Stimulated activated CD4-positive, alpha-beta T cell treated with anti-CD3 and anti-CD28 coated beads, Interleukin-2, amount 100 ng/mL, for 48 hours (primary cell): ENCODE measurements at regions not wholly inside any gene's neighbourhood (a gene's known extent, or its start where the extent isn't known, plus 50 kb on each side); places are given as distances from the start of the nearest gene placed in this dataset.
A peak's percentile ranks its signal among the peaks of the same experiment; 100 is the strongest.
"Not testable (repeated sequence)": the region's sequence is repeated elsewhere in the genome, so short reads cannot be mapped to it uniquely, and the experiment has no call there.

ENCODE experiments used
- DNase-seq, 2 donors: peaks; one replicate each; pipeline ENCODE4 v3.0.0-alpha.2; 2020

GRCh38 chr2:64745562-64745961 is 91.8 kb upstream of the SERTAD2 start:
- DNase-seq: no peak

GRCh38 chr2:64747690-64748091 is 94.0 kb upstream of the SERTAD2 start:
- not testable (repeated sequence) for DNase-seq

GRCh38 chr2:64748147-64748546 is 94.4 kb upstream of the SERTAD2 start:
- no peak for DNase-seq

- DNase-seq: no peak
Observed at GRCh38 chr2:64748561-64748960, 94.8 kb upstream of the SERTAD2 start.

- DNase-seq: no peak
Observed at GRCh38 chr2:64749446-64749845, 95.7 kb upstream of the SERTAD2 start.

GRCh38 chr2:64750001-64750816 is 96.5 kb upstream of the SERTAD2 start:
- peak in 1 of 2 donors; percentile 25 for DNase-seq

GRCh38 chr2:64750817-64751285 is 97.1 kb upstream of the SERTAD2 start:
- peak; percentile 93 to 94 for DNase-seq

- peak in 1 of 2 donors; percentile 23 for DNase-seq
Observed at GRCh38 chr2:64751286-64752260, 97.9 kb upstream of the SERTAD2 start.

- DNase-seq: no peak
Observed at GRCh38 chr2:64753399-64753798, 99.7 kb upstream of the SERTAD2 start.

GRCh38 chr2:64754570-64754969 is 100.9 kb upstream of the SERTAD2 start:
- DNase-seq: no peak

GRCh38 chr2:64757126-64757525 is 103.4 kb upstream of the SERTAD2 start:
- DNase-seq: no peak

- no peak for DNase-seq
Observed at GRCh38 chr2:64760128-64760527, 106.4 kb upstream of the SERTAD2 start.

GRCh38 chr2:64762301-64762997 is 108.7 kb upstream of the SERTAD2 start:
- no peak for DNase-seq

- DNase-seq: no peak
Observed at GRCh38 chr2:64763126-64763525, 109.4 kb upstream of the SERTAD2 start.

GRCh38 chr2:64765160-64765805 is 111.6 kb upstream of the SERTAD2 start:
- no peak for DNase-seq

GRCh38 chr2:64766841-64767669 is 113.3 kb upstream of the SERTAD2 start:
- no peak for DNase-seq

- DNase-seq: peak; percentile 56 to 57
Observed at GRCh38 chr2:64767670-64768468, 114.2 kb upstream of the SERTAD2 start.

GRCh38 chr2:64768491-64769005 is 114.8 kb upstream of the SERTAD2 start:
- no peak for DNase-seq

- no peak for DNase-seq
Observed at GRCh38 chr2:64769392-64770044, 115.8 kb upstream of the SERTAD2 start.
